IMR-90 (cell line): ENCODE measurements at regions not wholly inside any gene's neighbourhood (a gene's known extent, or its start where the extent isn't known, plus 50 kb on each side); places are given as distances from the start of the nearest gene placed in this dataset.

Source experiments
- ATAC-seq: fragments of 200-7000 bp; cut with Tn5 transposase; 2 replicates; pipeline ENCODE4 v1.9.1; 2020; ENCODE audit warnings: low read depth, mild to moderate bottlenecking, moderate library complexity
- BruUV-seq: library from RNA; stranded (reverse); fragments of 400-500 nt; replicated peaks from 2 replicates; lab custom pipeline; 2021; lab: Mats Ljungman, UMichigan
- CTCF ChIA-PET: fragments of 300-600 bp; formaldehyde crosslinking; extraction: SDS; loops from one replicate; lab custom pipeline; 2021; ENCODE audit warnings: antibody characterized with exemption; lab: Yijun Ruan, JAX
- POLR2A ChIA-PET: fragments of 300-600 bp; sonication (Branson Sonifier 250); formaldehyde crosslinking; loops from one replicate; lab custom pipeline; 2022; ENCODE audit warnings: antibody characterized with exemption; ENCODE audit not compliant: unreplicated experiment; lab: Charles Lee
- DNase-seq: peaks from one replicate; pipeline ENCODE4 v3.0.0; 2013
- H2AFZ ChIP-seq: replicated peaks from 2 replicates; pipeline ENCODE3; 2013; ENCODE audit warnings: low read length, mild to moderate bottlenecking; ENCODE audit not compliant: poor library complexity
- H2AK5ac ChIP-seq: 2 replicates; pipeline ENCODE4 v1.6.1; 2013; ENCODE audit warnings: low read depth, low read length, inconsistent platforms
- H2AK9ac ChIP-seq: replicated peaks from 2 replicates; pipeline ENCODE3; 2013; ENCODE audit warnings: mild to moderate bottlenecking, low read depth, low read length, moderate library complexity; ENCODE audit not compliant: poor library complexity
- H2BK120ac ChIP-seq: 2 replicates; pipeline ENCODE4 v1.6.1; 2013; ENCODE audit warnings: low read depth, low read length, inconsistent platforms
- H2BK15ac ChIP-seq: 3 replicates; pipeline ENCODE4 v1.6.1; 2013; ENCODE audit warnings: low read depth, low read length, inconsistent platforms
- H2BK20ac ChIP-seq: 2 replicates; pipeline ENCODE4 v1.6.1; 2013; ENCODE audit warnings: low read depth, mild to moderate bottlenecking, inconsistent platforms, low read length, moderate library complexity
- H2BK5ac ChIP-seq: 2 replicates; pipeline ENCODE4 v1.6.1; 2013; ENCODE audit warnings: mild to moderate bottlenecking, low read depth, low read length, inconsistent platforms; ENCODE audit not compliant: poor library complexity, severe bottlenecking
- H3K14ac ChIP-seq: replicated peaks from 2 replicates; pipeline ENCODE4 v1.6.1; 2013; ENCODE audit warnings: low read depth, low read length, inconsistent platforms
- H3K18ac ChIP-seq: 2 replicates; pipeline ENCODE4 v1.6.1; 2013; ENCODE audit warnings: low read depth, low read length, control low read depth
- H3K23ac ChIP-seq: 2 replicates; pipeline ENCODE4 v1.6.1; 2013; ENCODE audit warnings: low read depth, low read length, inconsistent platforms
- H3K27ac ChIP-seq: 2 replicates; pipeline ENCODE4 v1.5.1; 2013; ENCODE audit warnings: mild to moderate bottlenecking, control low read depth, low read length; ENCODE audit not compliant: insufficient read depth
- H3K27me3 ChIP-seq: 2 replicates; pipeline ENCODE4 v1.6.1; 2013; ENCODE audit warnings: low read length; ENCODE audit not compliant: control insufficient read depth, insufficient read depth
- H3K36me3 ChIP-seq: 2 replicates; pipeline ENCODE4 v1.6.1; 2013; ENCODE audit warnings: low read length, mixed read lengths; ENCODE audit not compliant: control insufficient read depth, insufficient read depth
- H3K4ac ChIP-seq: 2 replicates; pipeline ENCODE4 v1.6.1; 2013; ENCODE audit warnings: low read depth, low read length, inconsistent platforms
- H3K4me1 ChIP-seq: 2 replicates; pipeline ENCODE4 v1.6.1; 2013; ENCODE audit warnings: low read length, mixed read lengths; ENCODE audit not compliant: control insufficient read depth, insufficient read depth
- H3K4me2 ChIP-seq: 2 replicates; pipeline ENCODE4 v1.6.1; 2013; ENCODE audit warnings: low read depth, mild to moderate bottlenecking, control low read depth, low read length, moderate library complexity
- H3K4me3 ChIP-seq: 2 replicates; pipeline ENCODE4 v1.5.1; 2013; ENCODE audit warnings: low read depth, mild to moderate bottlenecking, control low read depth, low read length, moderate library complexity; ENCODE audit not compliant: insufficient read depth
- H3K56ac ChIP-seq: 2 replicates; pipeline ENCODE4 v1.6.1; 2013; ENCODE audit warnings: low read length, inconsistent platforms; ENCODE audit not compliant: insufficient read depth; ENCODE audit errors: extremely low read depth
- H3K79me1 ChIP-seq, 2 experiments: 2 replicates each; pipeline ENCODE4 v1.6.1; 2013; ENCODE audit warnings: low read length in 2 of 2, inconsistent platforms in 1 of 2, low read depth in 1 of 2
- H3K9ac ChIP-seq: 2 replicates; pipeline ENCODE4 v1.6.1; 2013; ENCODE audit warnings: low read depth, low read length, control low read depth
- H3K9me1 ChIP-seq: 2 replicates; pipeline ENCODE4 v1.6.1; 2013; ENCODE audit warnings: low read length, inconsistent platforms; ENCODE audit not compliant: insufficient read depth
- H3K9me3 ChIP-seq: 2 replicates; pipeline ENCODE4 v1.6.1; 2013; ENCODE audit warnings: low read length; ENCODE audit not compliant: control insufficient read depth, insufficient read depth
- H4K20me1 ChIP-seq: 2 replicates; pipeline ENCODE4 v1.6.1; 2013; ENCODE audit warnings: low read length, inconsistent platforms; ENCODE audit not compliant: insufficient read depth
- H4K5ac ChIP-seq: 2 replicates; pipeline ENCODE4 v1.6.1; 2013; ENCODE audit warnings: mild to moderate bottlenecking, low read depth, low read length, control low read depth
- H4K8ac ChIP-seq, 2 experiments: 2 replicates each; pipeline ENCODE4 v1.6.1; 2013; ENCODE audit warnings: low read depth in 2 of 2, low read length in 2 of 2, control low read depth in 1 of 2, inconsistent platforms in 1 of 2
- H4K91ac ChIP-seq: 2 replicates; pipeline ENCODE4 v1.6.1; 2013; ENCODE audit warnings: low read depth, low read length, inconsistent platforms; ENCODE audit not compliant: insufficient read depth
- CEBPB ChIP-seq: IDR thresholded peaks from 2 replicates; pipeline ENCODE4 v1.6.1; 2012; ENCODE audit warnings: low read depth, low read length, improper control_type of control experiment
- ELK1 ChIP-seq: fragments of 150-350 bp; IDR thresholded peaks from 2 replicates; pipeline ENCODE4 v1.6.1; 2016; ENCODE audit warnings: low read depth, mild to moderate bottlenecking, low read length, moderate library complexity, borderline replicate concordance
- WGBS, 2 experiments: methylation state at CpG; one replicate each; pipeline versions ENCODE4 v1.1.5 to v1.1.7; 2013; ENCODE audit warnings: missing lambda C conversion rate in 2 of 2; ENCODE audit not compliant: insufficient read length in 1 of 2; ENCODE audit errors: extremely low coverage in 2 of 2; 5-methylcytosine and 5-hydroxymethylcytosine counted together
- dilution Hi-C: fragments of 300-500 bp; cut with HindIII; formaldehyde crosslinking; loops from one replicate; pipeline ENCODE4 v1.14.3; 2018; ENCODE audit warnings: low sequenced_read_pairs; ENCODE audit not compliant: unreplicated experiment
- in situ Hi-C: fragments of 300-500 bp; cut with MboI; formaldehyde crosslinking; loops from 3 replicates; pipeline ENCODE4 v1.14.3; 2019; ENCODE audit warnings: low sequenced_read_pairs, inconsistent platforms, mixed read lengths
- intact Hi-C: fragments of 100-400 bp; cut with micrococcal nuclease; formaldehyde crosslinking; loops from 2 replicates; pipeline ENCODE4 v1.10.0; 2022

GRCh38 chr11:45000918-45001317 is 50.2 kb upstream of the TP53I11 start:
- no peak overlapping the region for H2AK9ac ChIP-seq
- TF ChIP-seq CEBPB (no peak), ELK1 (no peak)
- no peak overlapping the region for H2BK20ac ChIP-seq
- no peak overlapping the region for H2BK5ac ChIP-seq
- H3K27ac ChIP-seq: no peak overlapping the region
- H4K8ac ChIP-seq: no peak overlapping the region
- no TSS peak for BruUV-seq
- CTCF ChIA-PET: no interaction called here
- H4K20me1 ChIP-seq: no peaks in the 10 kb centered on the region
- peaks cover 26% of the 10 kb centered on the region for H3K27me3 ChIP-seq
- H3K9ac ChIP-seq: no peak overlapping the region
- no peak overlapping the region for H3K56ac ChIP-seq
- no peak overlapping the region for H3K4ac ChIP-seq
- H3K14ac ChIP-seq: no peak overlapping the region
- POLR2A ChIA-PET: no interaction called here
- no peaks in the 10 kb centered on the region for H3K36me3 ChIP-seq
- dilution Hi-C loops (no loop called here), in situ Hi-C loops (no loop called here), intact Hi-C loops (no loop called here)
- no peaks in the 10 kb centered on the region for H3K9me3 ChIP-seq
- no peak overlapping the region for H2AFZ ChIP-seq
- no peak for DNase-seq
- H3K4me1 ChIP-seq: no peaks in the 10 kb centered on the region
- H2AK5ac ChIP-seq: no peak overlapping the region
- no peak for ATAC-seq
- H2BK120ac ChIP-seq: no peak overlapping the region
- H4K5ac ChIP-seq: no peak overlapping the region
- H4K91ac ChIP-seq: no peak overlapping the region
- H3K4me2 ChIP-seq: no peak overlapping the region
- 0% methylated on average over 1 of the region's 4 CpGs; no CpG with 5 or more reads in 1 of the 2 experiments for WGBS, 2 experiments
- no peak overlapping the region for H2BK15ac ChIP-seq
- H3K18ac ChIP-seq: no peak overlapping the region
- no peak overlapping the region for H3K23ac ChIP-seq
- no peaks in the 10 kb centered on the region for H3K9me1 ChIP-seq
- H3K79me1 ChIP-seq: no peaks in the 10 kb centered on the region
- H3K4me3 ChIP-seq: no peak overlapping the region
